Duodenal mucosa (tissue), 2 donors: ENCODE measurements at regions not wholly inside any gene's neighbourhood (a gene's known extent, or its start where the extent isn't known, plus 50 kb on each side); places are given as distances from the start of the nearest gene placed in this dataset.
"Not testable (repeated sequence)": the region's sequence is repeated elsewhere in the genome, so short reads cannot be mapped to it uniquely, and the experiment has no call there.

Experiments used
- H3K27ac ChIP-seq: one replicate; pipeline ENCODE4 v1.7.0; 2013; ENCODE audit warnings: low read depth, low read length
- H3K27me3 ChIP-seq, 2 donors: one replicate each; pipeline ENCODE4 v1.7.0; 2013; ENCODE audit warnings: low read length in 2 of 2, control low read depth in 1 of 2; ENCODE audit not compliant: insufficient read depth in 2 of 2, control insufficient read depth in 1 of 2
- H3K36me3 ChIP-seq, 2 donors: one replicate each; pipeline ENCODE4 v1.7.0; 2013; ENCODE audit warnings: low read length in 2 of 2, control low read depth in 1 of 2; ENCODE audit not compliant: insufficient read depth in 2 of 2, control insufficient read depth in 1 of 2
- H3K4me1 ChIP-seq, 2 donors: one replicate each; pipeline ENCODE4 v1.7.0; 2013; ENCODE audit warnings: low read length in 2 of 2, control low read depth in 1 of 2; ENCODE audit not compliant: insufficient read depth in 2 of 2, control insufficient read depth in 1 of 2
- H3K4me3 ChIP-seq, 2 donors: one replicate each; pipeline ENCODE4 v1.7.0; 2013; ENCODE audit warnings: low read length in 2 of 2, low read depth in 1 of 2
- H3K9ac ChIP-seq, 2 donors: one replicate each; pipeline ENCODE4 v1.7.0; 2013; ENCODE audit warnings: low read length in 2 of 2, low read depth in 1 of 2
- H3K9me3 ChIP-seq, 2 donors: one replicate each; pipeline ENCODE4 v1.7.0; 2013; ENCODE audit warnings: low read length in 2 of 2, control low read depth in 1 of 2; ENCODE audit not compliant: control insufficient read depth in 1 of 2

GRCh38 chr6:76584121-76584520 is 511.7 kb upstream of the IMPG1 start:
- no peak overlapping the region for H3K27ac ChIP-seq
- H3K9ac ChIP-seq: no peak overlapping the region
- H3K27me3 ChIP-seq: no peaks in the 10 kb centered on the region
- no peaks in the 10 kb centered on the region for H3K36me3 ChIP-seq
- H3K4me3 ChIP-seq: no peak overlapping the region
- H3K4me1 ChIP-seq: no peaks in the 10 kb centered on the region
- H3K9me3 ChIP-seq: no peaks in the 10 kb centered on the region

- H3K4me1 ChIP-seq: no peaks in the 10 kb centered on the region
- H3K9ac ChIP-seq: no peak overlapping the region
- H3K27me3 ChIP-seq: no peaks in the 10 kb centered on the region
- no peak overlapping the region for H3K27ac ChIP-seq
- no peak overlapping the region for H3K4me3 ChIP-seq
- no peaks in the 10 kb centered on the region for H3K36me3 ChIP-seq
- H3K9me3 ChIP-seq: no peaks in the 10 kb centered on the region
Observed at GRCh38 chr6:76578746-76579145, 506.3 kb upstream of the IMPG1 start.

GRCh38 chr6:76574746-76575145 is 502.3 kb upstream of the IMPG1 start:
- Histone ChIP-seq H3K4me1 (no peaks in the 10 kb centered on the region), H3K27ac (no peak overlapping the region), H3K4me3 (no peak overlapping the region), H3K9me3 (no peaks in the 10 kb centered on the region), H3K27me3 (no peaks in the 10 kb centered on the region), H3K9ac (no peak overlapping the region), H3K36me3 (no peaks in the 10 kb centered on the region)

- Histone ChIP-seq H3K4me1 (no peaks in the 10 kb centered on the region), H3K4me3 (no peak overlapping the region), H3K9me3 (no peaks in the 10 kb centered on the region), H3K27ac (no peak overlapping the region), H3K36me3 (no peaks in the 10 kb centered on the region), H3K27me3 (no peaks in the 10 kb centered on the region), H3K9ac (no peak overlapping the region)
Observed at GRCh38 chr6:76565932-76566331, 493.5 kb upstream of the IMPG1 start.

- not testable (repeated sequence) for H3K27me3 ChIP-seq, H3K9me3 ChIP-seq, H3K27ac ChIP-seq, H3K4me1 ChIP-seq, H3K9ac ChIP-seq, H3K36me3 ChIP-seq, H3K4me3 ChIP-seq
Observed at GRCh38 chr6:76562371-76562770, 489.9 kb upstream of the IMPG1 start.

- H3K27me3 ChIP-seq, H3K4me1 ChIP-seq, H3K27ac ChIP-seq, H3K36me3 ChIP-seq, H3K4me3 ChIP-seq, H3K9me3 ChIP-seq, H3K9ac ChIP-seq: not testable (repeated sequence)
Observed at GRCh38 chr6:76560851-76561755, 488.6 kb upstream of the IMPG1 start.

GRCh38 chr6:76553256-76553655 is 480.8 kb upstream of the IMPG1 start:
- Histone ChIP-seq H3K9me3 (no peaks in the 10 kb centered on the region), H3K9ac (no peak overlapping the region), H3K4me3 (no peak overlapping the region), H3K27ac (no peak overlapping the region), H3K27me3 (no peaks in the 10 kb centered on the region), H3K4me1 (no peaks in the 10 kb centered on the region), H3K36me3 (no peaks in the 10 kb centered on the region)

- no peaks in the 10 kb centered on the region for H3K9me3 ChIP-seq
- H3K9ac ChIP-seq: no peak overlapping the region
- no peaks in the 10 kb centered on the region for H3K36me3 ChIP-seq
- no peaks in the 10 kb centered on the region for H3K4me1 ChIP-seq
- H3K27ac ChIP-seq: no peak overlapping the region
- H3K27me3 ChIP-seq: no peaks in the 10 kb centered on the region
- no peak overlapping the region for H3K4me3 ChIP-seq
Observed at GRCh38 chr6:76552268-76552667, 479.8 kb upstream of the IMPG1 start.

- Histone ChIP-seq H3K9me3 (peaks cover 4 to 6% of the 10 kb centered on the region in 2 donors), H3K36me3 (no peaks in the 10 kb centered on the region), H3K27me3 (no peaks in the 10 kb centered on the region), H3K4me1 (no peaks in the 10 kb centered on the region), H3K9ac (no peak overlapping the region), H3K4me3 (no peak overlapping the region), H3K27ac (no peak overlapping the region)
Observed at GRCh38 chr6:76533661-76534060, 461.2 kb upstream of the IMPG1 start.

- H3K27ac ChIP-seq: no peak overlapping the region
- H3K4me3 ChIP-seq: no peak overlapping the region
- H3K9ac ChIP-seq: no peak overlapping the region
- H3K27me3 ChIP-seq: no peaks in the 10 kb centered on the region
- H3K9me3 ChIP-seq: peaks cover 6% of the 10 kb centered on the region in 2 donors
- no peaks in the 10 kb centered on the region for H3K36me3 ChIP-seq
- H3K4me1 ChIP-seq: no peaks in the 10 kb centered on the region
Observed at GRCh38 chr6:76532647-76533046, 460.2 kb upstream of the IMPG1 start.
